Amygdala (tissue), 56 donors: ENCODE measurements at regions not wholly inside any gene's neighbourhood (a gene's known extent, or its start where the extent isn't known, plus 50 kb on each side); places are given as distances from the start of the nearest gene placed in this dataset.
"Not testable (repeated sequence)": the region's sequence is repeated elsewhere in the genome, so short reads cannot be mapped to it uniquely, and the experiment has no call there.

ENCODE experiments used
- DNase-seq, 56 donors: peaks; one replicate each; lab custom pipeline; 2025; lab: John Stamatoyannopoulos, UW

DNA sequence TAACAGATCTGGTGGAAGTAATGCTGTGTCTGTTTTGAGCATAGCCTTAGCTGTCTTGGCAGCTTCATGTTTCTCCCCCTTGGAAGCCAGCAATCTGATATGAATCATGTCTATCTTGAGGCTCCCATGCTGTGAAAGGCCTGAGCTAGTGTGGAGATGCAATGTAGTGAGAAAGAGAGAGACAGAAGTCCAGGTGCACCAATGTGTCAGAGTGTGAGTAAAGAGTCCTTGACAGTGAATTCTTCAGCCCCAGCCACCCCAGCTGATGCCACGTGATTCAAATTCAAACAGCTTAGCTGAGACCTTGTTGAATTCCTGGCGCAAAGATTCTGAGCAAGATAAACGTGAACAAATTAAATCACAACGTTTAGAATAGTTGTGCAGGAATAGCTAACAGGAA, 704.2 kb downstream of the EDEM1 start:
- DNase-seq = no peak

- DNase-seq = no peak
These were observed 710.6 kb downstream of the EDEM1 start for GRCh38 chr3:5898106-5898505.

DNA sequence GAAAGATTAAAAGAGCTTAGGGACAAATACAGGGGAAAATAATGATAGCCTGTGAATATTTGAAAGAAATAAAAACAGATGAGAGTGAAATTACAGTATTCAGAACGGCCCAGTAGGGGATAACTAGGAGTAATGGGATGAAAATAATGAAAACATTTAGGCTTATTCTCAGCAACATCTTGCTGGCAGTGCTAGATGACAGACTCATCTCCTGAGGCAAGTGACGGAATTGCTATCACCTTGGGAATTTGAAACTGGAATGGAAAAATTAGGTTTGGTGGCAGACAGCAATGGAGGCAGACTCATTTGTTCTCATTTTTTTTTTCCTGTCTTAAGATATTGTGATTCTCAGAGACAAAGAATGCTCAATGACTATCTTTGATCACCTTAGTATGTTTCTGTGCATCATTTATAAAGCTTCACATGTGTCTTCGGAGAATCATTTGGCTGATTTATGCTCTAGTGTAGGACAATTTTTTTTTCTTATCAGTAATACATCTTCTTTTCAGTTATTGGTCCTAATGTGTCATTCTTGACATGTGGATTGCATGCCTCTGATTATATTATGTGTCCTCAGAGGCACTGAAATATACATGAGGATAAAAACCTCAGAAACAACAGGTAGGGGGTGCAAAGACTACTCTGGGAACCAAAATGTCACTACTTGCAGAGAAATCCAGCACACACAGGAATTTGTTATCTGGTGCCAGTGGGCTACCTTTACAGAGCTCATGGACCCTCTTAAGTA, 711.7 kb downstream of the EDEM1 start:
- DNase-seq = no peak

DNA sequence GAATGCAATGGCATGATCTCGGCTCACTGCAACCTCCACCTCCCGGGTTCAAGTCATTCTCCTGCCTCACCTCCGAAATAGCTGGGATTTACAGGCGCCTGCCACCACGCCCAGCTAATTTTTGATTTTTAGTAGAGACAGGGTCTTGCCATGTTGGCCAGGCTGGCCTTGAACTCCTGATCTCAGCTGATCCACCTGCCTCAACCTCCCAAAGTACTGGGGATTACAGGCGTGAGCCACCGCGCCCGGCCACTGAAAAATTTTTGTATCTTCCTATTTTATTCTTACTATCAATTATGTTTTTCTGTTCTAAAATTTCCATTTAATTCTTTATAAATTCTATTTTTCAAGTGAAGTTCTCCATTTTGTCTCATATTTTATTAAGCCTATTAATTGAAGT, 730.4 kb downstream of the EDEM1 start:
- DNase-seq = no peak

DNA sequence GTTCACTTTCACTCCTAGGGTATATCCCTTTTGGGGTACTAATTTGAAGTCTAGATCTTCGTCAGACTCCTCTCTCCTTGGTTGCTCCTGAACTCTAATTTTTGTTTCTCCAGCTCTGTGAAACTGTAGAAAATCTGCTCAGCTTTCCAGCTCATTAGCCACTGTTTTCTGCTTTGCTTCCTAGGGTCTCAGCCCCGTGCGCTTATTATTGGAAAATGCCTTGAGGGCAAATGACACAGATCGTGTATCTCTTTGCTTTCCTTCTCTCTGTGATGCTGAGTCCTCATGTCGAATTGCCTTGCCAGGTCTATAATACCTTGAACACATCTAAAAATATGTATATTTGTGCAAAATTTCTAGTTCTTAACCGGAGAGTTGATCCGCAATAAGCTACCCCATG, 731.1 kb downstream of the EDEM1 start:
- no peak for DNase-seq

DNA sequence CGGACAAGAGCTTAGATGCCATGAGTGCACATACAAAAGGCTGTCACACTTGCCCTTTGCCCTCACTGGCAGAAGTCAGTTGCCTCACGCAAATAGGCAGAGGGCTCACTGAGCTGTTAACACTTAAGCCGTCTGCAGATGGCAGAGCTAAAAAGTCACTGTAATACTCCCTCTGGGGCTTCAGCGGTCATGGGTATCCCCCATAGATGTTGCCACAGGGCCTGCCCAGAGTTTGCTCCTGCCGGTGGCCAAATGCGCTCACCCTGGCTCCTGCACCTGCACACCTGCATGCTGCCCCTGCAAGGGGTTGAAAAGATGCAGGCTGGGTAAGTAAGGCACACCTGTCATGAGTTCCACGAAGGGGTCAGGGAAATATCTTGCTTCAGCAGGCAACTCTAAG, 741.5 kb downstream of the EDEM1 start:
- no peak for DNase-seq

- not testable (repeated sequence) for DNase-seq
These were observed 756.6 kb downstream of the EDEM1 start for GRCh38 chr3:5944061-5944460.

- DNase-seq = no peak
These were observed 760.6 kb downstream of the EDEM1 start for GRCh38 chr3:5948084-5948483.

GRCh38 chr3:5951026-5951425, 763.5 kb downstream of the EDEM1 start:
- no peak for DNase-seq

DNA sequence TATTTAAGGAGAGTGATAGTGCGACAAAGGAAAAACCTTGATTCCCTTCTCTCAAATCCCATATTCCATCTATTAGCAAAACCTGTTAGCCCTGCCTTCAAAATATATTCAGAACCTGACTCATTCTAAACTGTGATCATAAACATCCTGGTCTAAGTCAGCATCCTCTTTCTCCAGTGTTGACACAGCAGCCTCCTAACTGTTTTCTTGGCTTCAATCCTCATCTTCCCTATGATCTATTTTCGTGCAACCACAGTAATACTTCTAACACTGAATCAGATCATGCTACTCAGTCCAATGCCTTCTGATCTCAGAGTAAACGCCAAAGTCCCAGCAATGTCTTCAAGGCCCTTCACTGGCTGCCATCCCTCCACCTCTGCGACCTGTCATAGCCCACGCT, 785.1 kb downstream of the EDEM1 start:
- no peak for DNase-seq

GRCh38 chr3:5974630-5975322, 787.3 kb downstream of the EDEM1 start:
- DNase-seq = no peak

GRCh38 chr3:5977331-5977730, 789.8 kb downstream of the EDEM1 start:
- no peak for DNase-seq

DNA sequence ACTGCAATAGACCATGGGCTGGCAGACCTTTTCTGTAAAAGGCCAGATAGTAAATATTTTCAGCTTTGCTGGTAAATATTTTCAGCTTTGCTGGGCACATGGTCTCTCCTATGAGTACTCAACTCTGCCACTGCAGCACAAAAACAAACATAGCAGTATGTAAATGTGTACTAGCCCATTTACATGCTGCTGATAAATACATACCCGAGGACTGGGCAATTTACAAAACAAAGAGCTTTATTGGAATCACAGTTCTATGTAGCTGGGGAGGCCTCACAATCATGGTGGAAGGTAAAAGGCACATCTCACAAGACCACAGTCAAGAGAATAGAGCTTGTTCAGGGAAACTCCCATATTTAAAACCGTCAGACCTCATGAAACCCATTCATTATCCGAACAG, 793.0 kb downstream of the EDEM1 start:
- no peak for DNase-seq

DNA sequence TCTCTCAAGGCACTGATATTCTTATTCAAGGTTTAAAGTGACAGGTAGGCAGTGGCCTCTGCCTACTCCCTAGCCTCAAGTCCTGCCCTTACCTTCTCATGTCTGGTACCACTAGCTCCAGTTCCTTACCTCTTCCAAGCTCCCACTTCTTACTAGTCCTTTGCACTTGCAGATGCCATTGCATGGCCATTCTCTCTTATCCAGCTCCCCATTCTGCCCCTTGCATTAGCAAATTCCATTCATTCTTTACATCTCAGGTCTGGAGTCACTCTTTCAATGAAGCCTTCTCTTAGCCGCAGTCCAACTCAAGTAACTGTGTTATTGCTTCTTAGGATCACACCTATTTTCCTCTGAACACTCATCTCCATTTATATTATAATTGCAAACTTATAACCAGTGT, 807.1 kb downstream of the EDEM1 start:
- DNase-seq = no peak

DNA sequence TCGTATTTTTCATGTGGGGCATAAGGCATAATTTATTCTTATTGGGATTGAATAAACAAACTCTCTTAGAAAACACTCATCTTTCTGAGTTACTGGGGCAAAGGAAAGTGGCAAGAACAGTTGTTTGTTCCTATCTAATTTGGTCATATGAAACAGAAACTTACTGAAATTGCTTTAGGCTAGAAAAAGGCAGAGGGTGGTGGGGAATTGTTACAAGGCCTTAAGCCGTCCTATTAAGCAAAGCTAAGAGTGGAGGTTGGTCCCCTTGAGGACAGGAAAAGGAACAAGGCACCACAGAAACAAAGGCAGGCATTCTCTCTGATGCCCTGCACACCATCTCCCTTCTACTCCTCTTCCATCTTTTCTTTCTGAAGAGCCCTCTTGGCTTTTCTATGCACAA, 830.9 kb downstream of the EDEM1 start:
- DNase-seq = no peak

- no peak for DNase-seq
These were observed 835.1 kb downstream of the EDEM1 start for GRCh38 chr3:6022621-6023020.

GRCh38 chr3:6025032-6025431, 835.9 kb upstream of the GRM7 start:
- DNase-seq = no peak

- DNase-seq = not testable (repeated sequence)
These were observed 830.3 kb upstream of the GRM7 start for GRCh38 chr3:6030648-6031047.

- DNase-seq = no peak
These were observed 825.3 kb upstream of the GRM7 start for GRCh38 chr3:6035626-6036025.

- DNase-seq = no peak
These were observed 820.9 kb upstream of the GRM7 start for GRCh38 chr3:6039971-6040370.

- DNase-seq = no peak
These were observed 819.0 kb upstream of the GRM7 start for GRCh38 chr3:6041894-6042293.

- no peak for DNase-seq
These were observed 813.9 kb upstream of the GRM7 start for GRCh38 chr3:6047016-6047415.
